ENCODE measurements at regions not wholly inside any gene's neighbourhood (a gene's known extent, or its start where the extent isn't known, plus 50 kb on each side); places are given as distances from the start of the nearest gene placed in this dataset.

GRCh38 chr1:229042482-229042881 lies 228.4 kb upstream of the RAB4A start:
- TF ChIP-seq CTCF (IDR thresholded peaks at IDR 0.05) = no peak
- TF ChIP-seq POLR2A (IDR thresholded peaks at IDR 0.05) = no peak
- TF ChIP-seq EP300 (IDR thresholded peaks at IDR 0.05; ENCODE audit: low read depth) = no peak
- TF ChIP-seq POLR2AphosphoS5 (IDR thresholded peaks at IDR 0.05) = no peak
